Prostate gland (tissue), 2 donors: ENCODE measurements at regions not wholly inside any gene's neighbourhood (a gene's known extent, or its start where the extent isn't known, plus 50 kb on each side); places are given as distances from the start of the nearest gene placed in this dataset.

Experiments used
- DNase-seq: peaks from one replicate; pipeline ENCODE4 v3.0.0-alpha.2; 2019; ENCODE audit warnings: low spot score
- H3K27ac ChIP-seq, 2 donors: fragments of 200-600 bp; sonication (generic); 2 replicates each; pipeline ENCODE4 v1.5.1; 2017 to 2019
- H3K27me3 ChIP-seq: fragments of 200-600 bp; sonication (generic); replicated peaks from 2 replicates; pipeline ENCODE4 v1.5.1; 2019; ENCODE audit not compliant: insufficient read depth
- H3K36me3 ChIP-seq, 2 donors: fragments of 200-600 bp; sonication (generic); 1 replicate in 1 of 2; 2 replicates in 1 of 2; pipeline versions ENCODE4 v1.5.1 to v1.8.1; 2017 to 2019
- H3K4me1 ChIP-seq: fragments of 200-600 bp; sonication (generic); replicated peaks from 2 replicates; pipeline ENCODE4 v1.5.1; 2019
- H3K4me3 ChIP-seq, 2 donors: fragments of 200-600 bp; sonication (generic); 2 replicates each; pipeline ENCODE4 v1.5.1; 2017 to 2019
- H3K9me3 ChIP-seq: fragments of 200-600 bp; sonication (generic); 2 replicates; pipeline ENCODE4 v1.5.1; 2017
- CTCF ChIP-seq, 4 experiments: fragments of 200-600 bp in 2 of 4; fragments of 450-650 bp in 2 of 4; sonication (generic) in 2 of 4; IDR thresholded peaks; 1 replicate in 3 of 4; 2 replicates in 1 of 4; pipeline ENCODE4 v1.5.1; 2016 to 2019; ENCODE audit warnings: antibody characterized with exemption in 4 of 4, mild to moderate bottlenecking in 2 of 4, moderate library complexity in 2 of 4
- POLR2A ChIP-seq: fragments of 450-650 bp; IDR thresholded peaks from one replicate; pipeline ENCODE4 v1.6.1; 2016; ENCODE audit warnings: antibody characterized with exemption, mild to moderate bottlenecking
- POLR2AphosphoS5 ChIP-seq: sonication (generic); formaldehyde crosslinking; IDR thresholded peaks from one replicate; pipeline ENCODE4 v1.6.1; 2017; ENCODE audit warnings: antibody characterized with exemption
- WGBS: methylation state at CpG from one replicate; pipeline ENCODE4 v1.1.5; 2018; 5-methylcytosine and 5-hydroxymethylcytosine counted together
- intact Hi-C: fragments of 100-400 bp; cut with DNase I; formaldehyde crosslinking; loops from one replicate; pipeline ENCODE4 v1.14.2; 2022

GRCh38 chr4:61041527-61041926 lies 158.6 kb upstream of the ADGRL3 start:
- no peak for TF ChIP-seq POLR2A
- no peak for TF ChIP-seq CTCF (IDR thresholded peaks at IDR 0.05)
- TF ChIP-seq POLR2AphosphoS5, result no peak
- no peak overlapping the region for H3K27ac ChIP-seq
- H3K4me3 ChIP-seq, result no peak overlapping the region
- WGBS, result 75% methylated on average over 2 of the region's 2 CpGs
- no peaks in the 10 kb centered on the region for H3K9me3 ChIP-seq
- no peaks in the 10 kb centered on the region for H3K4me1 ChIP-seq
- intact Hi-C loops, result no loop called here
- no peaks in the 10 kb centered on the region for H3K36me3 ChIP-seq
- H3K27me3 ChIP-seq, result no peaks in the 10 kb centered on the region
- no peak for DNase-seq

GRCh38 chr4:61044837-61045236 lies 155.3 kb upstream of the ADGRL3 start:
- Histone ChIP-seq H3K4me3 (no peak overlapping the region), H3K36me3 (no peaks in the 10 kb centered on the region), H3K4me1 (no peaks in the 10 kb centered on the region), H3K27me3 (no peaks in the 10 kb centered on the region), H3K9me3 (no peaks in the 10 kb centered on the region), H3K27ac (no peak overlapping the region)
- 90% methylated on average over 1 of the region's 1 CpG for WGBS
- TF ChIP-seq POLR2AphosphoS5 (no peak), CTCF (IDR thresholded peaks at IDR 0.05) (no peak)
- intact Hi-C loops, result no loop called here
- no peak for DNase-seq

- no peaks in the 10 kb centered on the region for H3K36me3 ChIP-seq
- no peaks in the 10 kb centered on the region for H3K4me1 ChIP-seq
- no peak overlapping the region for H3K27ac ChIP-seq
- intact Hi-C loops, result no loop called here
- H3K9me3 ChIP-seq, result no peaks in the 10 kb centered on the region
- H3K4me3 ChIP-seq, result no peak overlapping the region
- TF ChIP-seq CTCF (IDR thresholded peaks at IDR 0.05) (no peak), POLR2A (no peak), POLR2AphosphoS5 (no peak)
- no peak for DNase-seq
- no peaks in the 10 kb centered on the region for H3K27me3 ChIP-seq
Observed at GRCh38 chr4:61049018-61049417, 151.1 kb upstream of the ADGRL3 start.

- no peak for DNase-seq
- Histone ChIP-seq H3K4me3 (no peak overlapping the region), H3K27me3 (no peaks in the 10 kb centered on the region), H3K9me3 (no peaks in the 10 kb centered on the region), H3K27ac (no peak overlapping the region), H3K4me1 (no peaks in the 10 kb centered on the region), H3K36me3 (no peaks in the 10 kb centered on the region)
- TF ChIP-seq POLR2A (no peak), POLR2AphosphoS5 (no peak), CTCF (IDR thresholded peaks at IDR 0.05) (no peak)
- 70% methylated on average over 3 of the region's 3 CpGs for WGBS
- intact Hi-C loops, result no loop called here
Observed at GRCh38 chr4:61067381-61067780, 132.7 kb upstream of the ADGRL3 start.

GRCh38 chr4:61068060-61068459 lies 132.1 kb upstream of the ADGRL3 start:
- DNase-seq, result no peak
- Histone ChIP-seq H3K9me3 (no peaks in the 10 kb centered on the region), H3K36me3 (no peaks in the 10 kb centered on the region), H3K27me3 (no peaks in the 10 kb centered on the region), H3K27ac (no peak overlapping the region), H3K4me3 (no peak overlapping the region), H3K4me1 (no peaks in the 10 kb centered on the region)
- intact Hi-C loops, result no loop called here
- no peak for TF ChIP-seq POLR2AphosphoS5
- no peak for TF ChIP-seq POLR2A
- WGBS, result 83% methylated on average over 2 of the region's 2 CpGs
